Esophagus muscularis mucosa (tissue), 4 donors: ENCODE measurements at regions not wholly inside any gene's neighbourhood (a gene's known extent, or its start where the extent isn't known, plus 50 kb on each side); places are given as distances from the start of the nearest gene placed in this dataset.

Experiments used
- EP300 ChIP-seq: sonication (generic); formaldehyde crosslinking; IDR thresholded peaks from one replicate; pipeline ENCODE4 v1.6.1; 2017; ENCODE audit warnings: antibody characterized with exemption
- POLR2A ChIP-seq: fragments of 450-650 bp; IDR thresholded peaks from one replicate; pipeline ENCODE4 v1.6.1; 2017; ENCODE audit warnings: antibody characterized with exemption, moderate library complexity, mild to moderate bottlenecking, low read depth
- TF ChIP-seq, protein P1 (sequence below), 3 experiments: fragments of 200-600 bp in 2 of 3; fragments of 450-650 bp in 1 of 3; sonication (generic) in 2 of 3; IDR thresholded peaks; one replicate each; pipeline ENCODE4 v1.5.1; 2017 to 2019; ENCODE audit warnings: antibody characterized with exemption in 3 of 3, mild to moderate bottlenecking in 2 of 3, moderate library complexity in 1 of 3

DNA sequence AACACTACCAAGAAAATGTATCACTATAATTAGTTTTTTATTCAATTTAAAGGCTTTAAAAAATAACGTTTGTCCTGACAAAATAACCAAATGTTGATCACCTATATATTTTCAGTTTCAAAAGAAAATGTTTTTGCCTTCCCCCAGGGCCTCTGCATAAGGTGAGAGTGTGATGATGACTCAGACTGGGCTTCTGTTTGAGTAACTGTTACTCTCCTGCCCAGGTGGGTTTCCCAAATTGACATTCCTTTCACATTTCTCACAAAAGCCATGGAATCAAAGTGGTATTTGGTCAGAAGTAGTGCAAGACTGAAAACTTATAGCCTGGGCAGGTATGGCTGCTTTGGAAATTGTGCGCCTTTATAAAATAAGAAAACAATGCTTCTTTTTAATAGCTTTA lies 180.6 kb downstream of the COG6 start:
- TF ChIP-seq, protein P1, sequence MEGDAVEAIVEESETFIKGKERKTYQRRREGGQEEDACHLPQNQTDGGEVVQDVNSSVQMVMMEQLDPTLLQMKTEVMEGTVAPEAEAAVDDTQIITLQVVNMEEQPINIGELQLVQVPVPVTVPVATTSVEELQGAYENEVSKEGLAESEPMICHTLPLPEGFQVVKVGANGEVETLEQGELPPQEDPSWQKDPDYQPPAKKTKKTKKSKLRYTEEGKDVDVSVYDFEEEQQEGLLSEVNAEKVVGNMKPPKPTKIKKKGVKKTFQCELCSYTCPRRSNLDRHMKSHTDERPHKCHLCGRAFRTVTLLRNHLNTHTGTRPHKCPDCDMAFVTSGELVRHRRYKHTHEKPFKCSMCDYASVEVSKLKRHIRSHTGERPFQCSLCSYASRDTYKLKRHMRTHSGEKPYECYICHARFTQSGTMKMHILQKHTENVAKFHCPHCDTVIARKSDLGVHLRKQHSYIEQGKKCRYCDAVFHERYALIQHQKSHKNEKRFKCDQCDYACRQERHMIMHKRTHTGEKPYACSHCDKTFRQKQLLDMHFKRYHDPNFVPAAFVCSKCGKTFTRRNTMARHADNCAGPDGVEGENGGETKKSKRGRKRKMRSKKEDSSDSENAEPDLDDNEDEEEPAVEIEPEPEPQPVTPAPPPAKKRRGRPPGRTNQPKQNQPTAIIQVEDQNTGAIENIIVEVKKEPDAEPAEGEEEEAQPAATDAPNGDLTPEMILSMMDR (IDR thresholded peaks at IDR 0.05): no peak
- TF ChIP-seq POLR2A (no peak), EP300 (no peak)
